Fibroblast of villous mesenchyme (primary cell): ENCODE measurements at regions not wholly inside any gene's neighbourhood (a gene's known extent, or its start where the extent isn't known, plus 50 kb on each side); places are given as distances from the start of the nearest gene placed in this dataset.

ENCODE experiments used
- DNase-seq: peaks from one replicate; pipeline ENCODE4 v3.0.0-alpha.2; 2010; ENCODE audit warnings: low read depth
- H3K4me3 ChIP-seq: 2 replicates; pipeline ENCODE4 v1.5.1; 2011; ENCODE audit warnings: low read depth, mild to moderate bottlenecking, low read length
- TF ChIP-seq, protein P1 (sequence below): IDR thresholded peaks from 2 replicates; pipeline ENCODE4 v1.5.1; 2012; ENCODE audit warnings: low read depth, mild to moderate bottlenecking, low read length; ENCODE audit not compliant: insufficient read depth

- no peak for DNase-seq
- H3K4me3 ChIP-seq: no peak overlapping the region
- TF ChIP-seq, protein P1, sequence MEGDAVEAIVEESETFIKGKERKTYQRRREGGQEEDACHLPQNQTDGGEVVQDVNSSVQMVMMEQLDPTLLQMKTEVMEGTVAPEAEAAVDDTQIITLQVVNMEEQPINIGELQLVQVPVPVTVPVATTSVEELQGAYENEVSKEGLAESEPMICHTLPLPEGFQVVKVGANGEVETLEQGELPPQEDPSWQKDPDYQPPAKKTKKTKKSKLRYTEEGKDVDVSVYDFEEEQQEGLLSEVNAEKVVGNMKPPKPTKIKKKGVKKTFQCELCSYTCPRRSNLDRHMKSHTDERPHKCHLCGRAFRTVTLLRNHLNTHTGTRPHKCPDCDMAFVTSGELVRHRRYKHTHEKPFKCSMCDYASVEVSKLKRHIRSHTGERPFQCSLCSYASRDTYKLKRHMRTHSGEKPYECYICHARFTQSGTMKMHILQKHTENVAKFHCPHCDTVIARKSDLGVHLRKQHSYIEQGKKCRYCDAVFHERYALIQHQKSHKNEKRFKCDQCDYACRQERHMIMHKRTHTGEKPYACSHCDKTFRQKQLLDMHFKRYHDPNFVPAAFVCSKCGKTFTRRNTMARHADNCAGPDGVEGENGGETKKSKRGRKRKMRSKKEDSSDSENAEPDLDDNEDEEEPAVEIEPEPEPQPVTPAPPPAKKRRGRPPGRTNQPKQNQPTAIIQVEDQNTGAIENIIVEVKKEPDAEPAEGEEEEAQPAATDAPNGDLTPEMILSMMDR: no peak
These were observed 52.3 kb upstream of the ARMC3 start for GRCh38 chr10:22875581-22875980.

GRCh38 chr10:22874189-22874854 is 53.5 kb upstream of the ARMC3 start:
- TF ChIP-seq, protein P1: no peak
- no peak overlapping the region for H3K4me3 ChIP-seq
- no peak for DNase-seq

DNA sequence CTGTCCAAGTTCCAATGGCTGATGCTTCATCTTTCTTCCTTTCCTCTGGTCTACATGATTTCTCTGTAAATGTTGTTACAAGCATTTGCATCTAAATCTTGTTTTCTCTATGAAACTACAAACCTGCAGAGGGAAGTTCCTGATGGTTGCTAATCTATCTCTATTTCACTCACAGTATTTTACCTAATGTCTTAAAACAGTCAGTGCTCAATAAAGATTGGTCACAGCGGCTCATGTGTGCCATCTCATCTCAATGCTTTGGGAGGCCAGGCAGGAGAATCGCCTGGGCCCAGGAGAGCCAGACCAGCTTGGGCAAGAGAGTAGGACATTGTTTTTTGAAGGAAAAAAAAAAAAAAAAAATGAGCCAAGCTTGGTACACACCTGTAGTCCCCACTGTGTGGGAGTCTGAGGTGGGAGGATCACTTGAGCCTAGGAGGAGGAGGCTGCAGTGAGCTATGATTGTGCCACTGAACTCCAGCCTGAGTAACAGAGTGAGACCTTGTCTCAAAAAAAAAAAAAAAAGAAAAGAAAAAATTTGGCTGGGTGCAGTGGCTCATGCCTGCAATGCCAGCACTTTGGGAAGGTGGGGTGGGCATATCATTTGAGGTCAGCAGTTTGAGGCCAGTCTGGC is 71.3 kb upstream of the ARMC3 start:
- H3K4me3 ChIP-seq: no peak overlapping the region
- DNase-seq: no peak
- TF ChIP-seq, protein P1: no peak

GRCh38 chr10:22854935-22855421 is 72.9 kb upstream of the ARMC3 start:
- DNase-seq: peak; percentile 80
- TF ChIP-seq, protein P1: peak; percentile 51
- no peak overlapping the region for H3K4me3 ChIP-seq

GRCh38 chr10:22853906-22854447 is 73.9 kb upstream of the ARMC3 start:
- H3K4me3 ChIP-seq: no peak overlapping the region
- TF ChIP-seq, protein P1: no peak
- DNase-seq: peak; percentile 35

GRCh38 chr10:22852712-22853353 is 75.0 kb upstream of the ARMC3 start:
- DNase-seq: no peak
- H3K4me3 ChIP-seq: no peak overlapping the region
- TF ChIP-seq, protein P1: no peak
